Heart left ventricle (tissue), 16 donors: ENCODE measurements at regions not wholly inside any gene's neighbourhood (a gene's known extent, or its start where the extent isn't known, plus 50 kb on each side); places are given as distances from the start of the nearest gene placed in this dataset.
"Not testable (repeated sequence)": the region's sequence is repeated elsewhere in the genome, so short reads cannot be mapped to it uniquely, and the experiment has no call there.

Experiments
- ATAC-seq, 4 donors: fragments of 200-7000 bp; cut with Tn5 transposase; one replicate each; pipeline ENCODE4 v1.9.1; 2020 to 2022; ENCODE audit warnings: moderate library complexity in 4 of 4, mild to moderate bottlenecking in 3 of 4, moderate number of reproducible peaks in 1 of 4
- DNase-seq, 5 donors: peaks; one replicate each; pipeline ENCODE4 v3.0.0-alpha.2; 2020
- H3K27ac ChIP-seq, 12 donors: fragments of 200-600 bp; sonication (generic) in 4 of 12; one replicate each; pipeline versions ENCODE4 v1.5.0 to v1.8.0; 2016 to 2022; ENCODE audit warnings: mild to moderate bottlenecking in 2 of 12
- H3K27me3 ChIP-seq, 9 donors: fragments of 200-600 bp; sonication (generic) in 2 of 9; one replicate each; pipeline versions ENCODE4 v1.5.1 to v1.8.0; 2016 to 2022; ENCODE audit warnings: mild to moderate bottlenecking in 3 of 9
- H3K36me3 ChIP-seq, 9 donors: fragments of 200-600 bp; sonication (generic) in 2 of 9; one replicate each; pipeline versions ENCODE4 v1.5.0 to v1.8.0; 2018 to 2022; ENCODE audit warnings: mild to moderate bottlenecking in 2 of 9
- H3K4me1 ChIP-seq, 12 donors: fragments of 200-600 bp; sonication (generic) in 4 of 12; one replicate each; pipeline versions ENCODE4 v1.5.0 to v1.8.0; 2016 to 2022; ENCODE audit warnings: mild to moderate bottlenecking in 3 of 12
- H3K4me3 ChIP-seq, 12 donors: fragments of 200-600 bp; sonication (generic) in 4 of 12; one replicate each; pipeline versions ENCODE4 v1.5.0 to v1.8.0; 2017 to 2022; ENCODE audit warnings: mild to moderate bottlenecking in 9 of 12, moderate library complexity in 4 of 12
- H3K9me3 ChIP-seq, 12 donors: fragments of 200-600 bp; sonication (generic) in 4 of 12; one replicate each; pipeline versions ENCODE4 v1.5.0 to v1.8.0; 2016 to 2022; ENCODE audit warnings: mild to moderate bottlenecking in 1 of 12
- POLR2A ChIP-seq, 2 donors: fragments of 450-650 bp; IDR thresholded peaks; one replicate each; pipeline ENCODE4 v1.6.1; 2017; ENCODE audit warnings: antibody characterized with exemption in 2 of 2, mild to moderate bottlenecking in 2 of 2, moderate library complexity in 2 of 2
- WGBS, 4 donors: extraction: QIAGEN DNeasy Blood & Tissue Kit in 2 of 4; methylation state at CpG; one replicate each; pipeline versions ENCODE4 v1.1.5 to v1.1.7; 2013 to 2018; 5-methylcytosine and 5-hydroxymethylcytosine counted together
- intact Hi-C, 10 donors: fragments of 100-400 bp; cut with DNase I; formaldehyde crosslinking; loops; one replicate each; pipeline versions ENCODE4 v1.11.1 to v1.14.2; 2022
- TF ChIP-seq, protein P1 (sequence below), 12 donors: fragments of 200-600 bp; sonication (generic) in 4 of 12; IDR thresholded peaks; one replicate each; pipeline versions ENCODE4 v1.5.0 to v1.8.0; 2018 to 2022; ENCODE audit warnings: antibody characterized with exemption in 12 of 12, mild to moderate bottlenecking in 5 of 12
- donor health status: ischemic (EF 13 %, LVEDD 7.1; RV severe dilation, severe dysfunction).
- donor health status: healthy with polysubstance abuse.
- donor health status: DM: no; HTN: yes; CAD: no.
- donor health status: DM: no; HTN: no; CAD: no.
- donor health status: ischemic (EF 25% LVEDD 6.9; RV normal size, moderate dysfunction).
- donor health status: ischemic (EF 25% LVEDD 5.7; RV mildly dilated, moderate dysfunction).
- donor health status: healthy.
- donor health status: DM: yes; HTN: yes; CAD: no.
- donor health status: ischemic (EF 35%, LVEDD 5.7; RV mildly dilated, moderate dysfunction).
- donor health status: nonischemic (EF 11% LVEDD 7.7; RV severe dilation, severe dysfunction).
- donor health status: DM: yes; HTN: yes; CAD: no.
- donor health status: PGD.
- donor health status: ischemic (EF 29% LVEDD 5.4; RV normal size, mild dysfunction).
- donor health status: nonischemic (EF 23%, LVEDD 6.1; RV moderate dilation, normal function).

DNA sequence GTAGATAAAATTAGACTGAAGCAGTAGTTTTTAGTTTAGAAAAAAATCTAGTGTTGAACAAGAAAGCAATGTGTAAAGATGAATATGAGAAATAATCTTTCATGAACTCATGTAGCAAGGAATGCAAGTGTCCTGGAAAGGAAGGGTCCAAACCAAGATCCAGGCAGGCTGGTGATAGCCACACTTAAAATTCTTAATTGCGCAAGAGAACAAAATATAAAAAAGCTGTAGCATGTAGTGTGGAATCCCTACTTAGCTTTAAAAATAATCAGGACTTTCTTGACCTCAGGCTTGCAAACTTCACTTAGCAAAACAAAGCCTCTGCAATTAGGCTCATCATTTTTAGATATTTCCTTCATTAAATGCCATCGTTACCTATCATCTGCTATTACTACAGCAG, 2186.1 kb upstream of the RAG2 start:
- WGBS, 4 donors: 90 to 94% (median 91%) methylated on average over 2 of the region's 2 CpGs
- no peaks in the 10 kb centered on the region for H3K9me3 ChIP-seq
- H3K4me3 ChIP-seq: no peak overlapping the region
- H3K4me1 ChIP-seq: no peaks in the 10 kb centered on the region
- DNase-seq (no peak), ATAC-seq (no peak)
- H3K27ac ChIP-seq: no peak overlapping the region
- H3K36me3 ChIP-seq: no peaks in the 10 kb centered on the region
- TF ChIP-seq, protein P1, sequence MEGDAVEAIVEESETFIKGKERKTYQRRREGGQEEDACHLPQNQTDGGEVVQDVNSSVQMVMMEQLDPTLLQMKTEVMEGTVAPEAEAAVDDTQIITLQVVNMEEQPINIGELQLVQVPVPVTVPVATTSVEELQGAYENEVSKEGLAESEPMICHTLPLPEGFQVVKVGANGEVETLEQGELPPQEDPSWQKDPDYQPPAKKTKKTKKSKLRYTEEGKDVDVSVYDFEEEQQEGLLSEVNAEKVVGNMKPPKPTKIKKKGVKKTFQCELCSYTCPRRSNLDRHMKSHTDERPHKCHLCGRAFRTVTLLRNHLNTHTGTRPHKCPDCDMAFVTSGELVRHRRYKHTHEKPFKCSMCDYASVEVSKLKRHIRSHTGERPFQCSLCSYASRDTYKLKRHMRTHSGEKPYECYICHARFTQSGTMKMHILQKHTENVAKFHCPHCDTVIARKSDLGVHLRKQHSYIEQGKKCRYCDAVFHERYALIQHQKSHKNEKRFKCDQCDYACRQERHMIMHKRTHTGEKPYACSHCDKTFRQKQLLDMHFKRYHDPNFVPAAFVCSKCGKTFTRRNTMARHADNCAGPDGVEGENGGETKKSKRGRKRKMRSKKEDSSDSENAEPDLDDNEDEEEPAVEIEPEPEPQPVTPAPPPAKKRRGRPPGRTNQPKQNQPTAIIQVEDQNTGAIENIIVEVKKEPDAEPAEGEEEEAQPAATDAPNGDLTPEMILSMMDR (IDR thresholded peaks at IDR 0.05): no peak
- TF ChIP-seq POLR2A (IDR thresholded peaks at IDR 0.05): no peak
- intact Hi-C loops: no loop called here
- H3K27me3 ChIP-seq: no peaks in the 10 kb centered on the region

DNA sequence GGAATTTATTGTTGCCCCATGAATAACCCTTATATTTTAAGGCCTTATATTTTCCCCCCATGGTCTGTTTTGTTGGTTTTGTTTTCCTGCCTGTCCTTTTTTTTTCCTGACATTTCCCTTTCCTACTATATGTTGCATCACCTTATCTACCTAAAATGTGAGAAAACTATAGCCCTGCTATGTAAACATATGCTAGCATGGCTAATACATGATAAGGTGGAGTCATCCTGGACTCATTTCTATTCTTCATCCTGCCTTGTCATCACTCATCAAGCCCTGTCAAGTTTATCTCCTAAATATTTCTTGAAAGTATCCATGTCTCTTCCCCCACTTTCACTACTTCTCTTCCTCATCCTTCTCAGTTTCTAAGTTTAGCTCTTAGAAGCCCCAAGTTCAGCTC, 2168.8 kb upstream of the RAG2 start:
- TF ChIP-seq POLR2A (IDR thresholded peaks at IDR 0.05): no peak
- Histone ChIP-seq H3K27ac (no peak overlapping the region), H3K9me3 (peaks cover 0 to 13% (median 0%) of the 10 kb centered on the region in 12 donors), H3K27me3 (no peaks in the 10 kb centered on the region), H3K4me3 (no peak overlapping the region), H3K4me1 (no peaks in the 10 kb centered on the region), H3K36me3 (no peaks in the 10 kb centered on the region)
- intact Hi-C loops: no loop called here
- no peak for ATAC-seq
- DNase-seq: no peak

DNA sequence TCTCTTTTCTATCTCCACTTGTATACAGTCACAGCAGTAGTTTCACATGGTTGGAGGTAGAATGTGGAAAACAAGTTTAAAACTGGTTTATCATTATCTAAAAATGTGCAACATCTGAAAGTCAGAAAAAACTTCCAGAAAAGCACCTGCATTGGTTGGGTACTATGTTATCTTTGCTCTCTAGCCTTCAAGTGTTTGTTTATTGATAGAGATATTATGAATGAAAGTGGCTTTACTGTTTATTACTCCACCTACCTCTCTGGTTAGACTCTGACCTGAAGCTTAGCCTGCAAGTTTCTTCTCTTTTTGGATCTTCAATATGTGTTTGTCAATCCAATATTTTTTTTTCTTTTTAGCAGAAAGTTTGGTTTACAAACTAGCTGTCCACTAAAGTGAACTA, 2161.4 kb upstream of the RAG2 start:
- TF ChIP-seq, protein P1 (IDR thresholded peaks at IDR 0.05): no peak
- TF ChIP-seq POLR2A (IDR thresholded peaks at IDR 0.05): no peak
- no peak for ATAC-seq
- H3K9me3 ChIP-seq: peaks cover 0 to 4% (median 0%) of the 10 kb centered on the region in 12 donors
- H3K4me1 ChIP-seq: no peaks in the 10 kb centered on the region
- no peaks in the 10 kb centered on the region for H3K36me3 ChIP-seq
- intact Hi-C loops: no loop called here
- no peak overlapping the region for H3K4me3 ChIP-seq
- no peak for DNase-seq
- H3K27ac ChIP-seq: no peak overlapping the region
- no peaks in the 10 kb centered on the region for H3K27me3 ChIP-seq

DNA sequence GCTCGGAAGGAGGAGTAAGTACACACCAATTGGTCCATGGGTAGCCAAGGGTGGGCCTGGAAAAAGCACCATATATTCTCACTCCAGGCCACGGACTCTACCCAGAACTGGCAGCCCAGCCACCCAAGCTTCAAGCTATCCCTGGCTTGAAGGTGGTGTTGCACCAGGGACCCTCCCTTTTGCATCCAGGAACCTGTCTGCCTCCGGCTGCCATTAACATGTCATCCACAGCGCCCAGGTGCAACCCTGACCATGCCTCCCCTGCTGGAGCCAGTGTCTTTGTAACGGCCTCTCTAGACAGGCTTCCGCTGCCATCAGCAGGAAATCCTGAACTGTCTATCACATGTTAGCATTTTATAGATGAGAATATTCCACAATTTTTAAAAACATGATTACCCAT, 2158.5 kb upstream of the RAG2 start:
- no peak for TF ChIP-seq POLR2A (IDR thresholded peaks at IDR 0.05)
- TF ChIP-seq, protein P1 (IDR thresholded peaks at IDR 0.05): no peak
- no peak overlapping the region for H3K27ac ChIP-seq
- no peak for ATAC-seq
- H3K4me3 ChIP-seq: no peak overlapping the region
- H3K9me3 ChIP-seq: peaks cover 0 to 4% (median 0%) of the 10 kb centered on the region in 12 donors
- H3K36me3 ChIP-seq: no peaks in the 10 kb centered on the region
- no peak for DNase-seq
- no peaks in the 10 kb centered on the region for H3K4me1 ChIP-seq
- H3K27me3 ChIP-seq: no peaks in the 10 kb centered on the region
- intact Hi-C loops: no loop called here
- WGBS, 4 donors: 80 to 86% (median 85%) methylated on average over 6 of the region's 6 CpGs

DNA sequence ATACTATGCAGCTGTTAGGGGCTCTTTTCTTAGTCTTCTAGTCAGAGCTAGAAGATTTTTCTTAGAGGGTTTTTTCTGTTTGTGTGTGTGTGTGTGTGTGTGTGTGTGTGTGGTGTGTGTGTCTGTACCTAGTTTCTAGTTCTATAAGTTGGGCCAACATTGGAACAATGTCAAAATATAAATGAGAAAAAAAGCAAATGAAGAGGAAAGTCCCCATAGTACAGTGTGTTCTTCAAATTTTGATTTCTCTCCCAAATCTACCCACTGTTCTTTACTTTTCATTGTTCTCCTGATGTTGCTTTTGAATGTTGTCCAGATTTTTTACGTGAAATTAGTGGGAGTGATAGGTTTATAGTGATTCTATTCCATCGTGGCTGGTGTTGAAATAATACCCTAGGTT, 2153.4 kb upstream of the RAG2 start:
- intact Hi-C loops: no loop called here
- WGBS, 4 donors: 42 to 57% (median 50%) methylated on average over 2 of the region's 2 CpGs
- H3K27ac ChIP-seq: no peak overlapping the region
- H3K4me3 ChIP-seq: no peak overlapping the region
- no peaks in the 10 kb centered on the region for H3K27me3 ChIP-seq
- DNase-seq (no peak), ATAC-seq (no peak)
- H3K36me3 ChIP-seq: no peaks in the 10 kb centered on the region
- H3K9me3 ChIP-seq: peaks cover 0 to 4% (median 0%) of the 10 kb centered on the region in 12 donors
- TF ChIP-seq, protein P1 (IDR thresholded peaks at IDR 0.05): no peak
- TF ChIP-seq POLR2A (IDR thresholded peaks at IDR 0.05): no peak
- no peaks in the 10 kb centered on the region for H3K4me1 ChIP-seq

DNA sequence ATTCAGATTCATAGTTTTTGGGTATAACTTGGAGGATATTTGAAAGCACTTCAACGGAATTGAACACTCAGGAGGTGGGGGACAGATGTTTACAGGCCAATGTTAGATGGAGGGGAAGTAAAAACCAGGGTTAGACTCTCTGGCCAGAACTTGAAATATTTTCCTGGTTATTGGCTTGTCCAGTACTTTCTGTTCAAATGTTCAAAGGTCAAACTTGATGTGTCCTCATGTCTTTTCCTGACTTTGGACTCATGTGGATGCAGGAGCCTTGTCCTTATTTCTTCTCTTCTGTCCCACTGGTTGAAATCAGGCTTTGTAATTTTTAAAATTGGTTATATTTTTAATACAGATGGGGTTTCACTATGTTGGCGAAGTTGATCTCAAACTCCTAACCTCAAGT, 2148.5 kb upstream of the RAG2 start:
- DNase-seq, intact Hi-C loops, H3K27ac ChIP-seq, H3K4me3 ChIP-seq, H3K4me1 ChIP-seq, H3K36me3 ChIP-seq, H3K9me3 ChIP-seq, ATAC-seq, H3K27me3 ChIP-seq: not testable (repeated sequence)
- 80 to 94% (median 85%) methylated on average over 2 of the region's 2 CpGs for WGBS, 4 donors
